H1 (cell line): ENCODE measurements at regions not wholly inside any gene's neighbourhood (a gene's known extent, or its start where the extent isn't known, plus 50 kb on each side); places are given as distances from the start of the nearest gene placed in this dataset.

Experiments used
- CTCF ChIA-PET: fragments of 300-600 bp; sonication (Branson Sonifier 250); formaldehyde crosslinking; loops from one replicate; lab custom pipeline; 2021; ENCODE audit not compliant: partially characterized antibody; lab: Charles Lee
- POLR2A ChIA-PET: fragments of 300-600 bp; sonication (Branson Sonifier 250); formaldehyde crosslinking; loops from one replicate; lab custom pipeline; 2021; ENCODE audit warnings: inconsistent platforms; ENCODE audit not compliant: partially characterized antibody; lab: Charles Lee
- DNase-seq, 2 experiments: peaks; one replicate each; pipeline versions ENCODE4 v3.0.0 to v3.0.0-alpha.2; 2010 to 2022; ENCODE audit warnings: low spot score in 2 of 2, low read depth in 1 of 2, mixed read lengths in 1 of 2
- FAIRE-seq: peaks from 2 replicates; lab custom pipeline; 2011; peaks lifted over from hg19 to GRCh38; lab: Jason Lieb, UNC
- H2AFZ ChIP-seq: 2 replicates; pipeline ENCODE4 v1.8.1; 2012; ENCODE audit warnings: low read length, inconsistent platforms
- H2AK5ac ChIP-seq: 2 replicates; pipeline ENCODE4 v1.6.1; 2013; ENCODE audit warnings: low read depth, low read length
- H2BK120ac ChIP-seq: replicated peaks from 2 replicates; pipeline ENCODE3; 2013; ENCODE audit warnings: low read depth, low read length, inconsistent platforms
- H2BK12ac ChIP-seq: 2 replicates; pipeline ENCODE4 v1.6.1; 2013; ENCODE audit warnings: low read depth, low read length
- H2BK15ac ChIP-seq: 2 replicates; pipeline ENCODE4 v1.6.1; 2013; ENCODE audit warnings: low read length
- H2BK20ac ChIP-seq: 2 replicates; pipeline ENCODE4 v1.6.1; 2013; ENCODE audit warnings: low read length
- H2BK5ac ChIP-seq: 2 replicates; pipeline ENCODE4 v1.6.1; 2013; ENCODE audit warnings: low read depth, low read length
- H3K14ac ChIP-seq: 2 replicates; pipeline ENCODE4 v1.6.1; 2013; ENCODE audit warnings: inconsistent platforms; ENCODE audit not compliant: insufficient read length
- H3K18ac ChIP-seq: 2 replicates; pipeline ENCODE4 v1.6.1; 2013; ENCODE audit warnings: low read length; ENCODE audit errors: extremely low read depth
- H3K23ac ChIP-seq: 2 replicates; pipeline ENCODE4 v1.6.1; 2013; ENCODE audit warnings: inconsistent platforms; ENCODE audit not compliant: insufficient read length
- H3K23me2 ChIP-seq: 2 replicates; pipeline ENCODE4 v1.6.1; 2013; ENCODE audit warnings: low read depth, low read length
- H3K27ac ChIP-seq: 2 replicates; pipeline ENCODE4 v1.6.1; 2011; ENCODE audit warnings: low read depth, low read length, inconsistent platforms
- H3K27me3 ChIP-seq, 4 experiments: replicated peaks in 1 of 4; 1 replicate in 1 of 4; 2 replicates in 3 of 4; pipeline versions ENCODE4 v1.6.1 to v1.8.1; 2011 to 2013; ENCODE audit warnings: low read length in 3 of 4, mild to moderate bottlenecking in 3 of 4, inconsistent platforms in 2 of 4, mixed read lengths in 2 of 4, moderate library complexity in 1 of 4; ENCODE audit not compliant: control insufficient read depth in 3 of 4, insufficient read depth in 3 of 4; ENCODE audit errors: extremely low read depth in 1 of 4
- H3K36me3 ChIP-seq, 4 experiments: 2 replicates each; pipeline versions ENCODE4 v1.6.1 to v1.8.1; 2011 to 2013; ENCODE audit warnings: mild to moderate bottlenecking in 4 of 4, low read length in 3 of 4, moderate library complexity in 2 of 4, control low read depth in 1 of 4, inconsistent platforms in 1 of 4; ENCODE audit not compliant: insufficient read depth in 4 of 4, control insufficient read depth in 2 of 4
- H3K4ac ChIP-seq: replicated peaks from 2 replicates; pipeline ENCODE3; 2013; ENCODE audit warnings: low read length, low read depth, mixed read lengths, inconsistent platforms; ENCODE audit not compliant: insufficient read length
- H3K4me1 ChIP-seq, 4 experiments: replicated peaks in 1 of 4; 1 replicate in 1 of 4; 2 replicates in 3 of 4; pipeline versions ENCODE4 v1.6.1 to v1.8.1; 2011 to 2013; ENCODE audit warnings: low read length in 3 of 4, inconsistent platforms in 2 of 4, mixed read lengths in 1 of 4; ENCODE audit not compliant: insufficient read depth in 4 of 4, control insufficient read depth in 3 of 4
- H3K4me2 ChIP-seq, 2 experiments: 2 replicates each; pipeline versions ENCODE4 v1.6.1 to v1.8.1; 2011 to 2013; ENCODE audit warnings: low read depth in 2 of 2, low read length in 2 of 2, control low read depth in 1 of 2, inconsistent platforms in 1 of 2, mild to moderate bottlenecking in 1 of 2; ENCODE audit not compliant: insufficient read depth in 1 of 2
- H3K4me3 ChIP-seq, 4 experiments: fragments of 200-600, 300-600 bp in 1 of 4; sonication (generic), shearing (Covaris generic), sonication (Bioruptor Twin) in 1 of 4; 2 replicates each; pipeline versions ENCODE4 v1.5.1 to v1.8.1; 2011 to 2016; ENCODE audit warnings: low read length in 4 of 4, low read depth in 3 of 4, control low read depth in 2 of 4, inconsistent platforms in 2 of 4, mild to moderate bottlenecking in 2 of 4, mixed read lengths in 1 of 4, moderate library complexity in 1 of 4; ENCODE audit not compliant: insufficient read depth in 2 of 4; ENCODE audit errors: extremely low read depth in 1 of 4
- H3K56ac ChIP-seq: replicated peaks from 2 replicates; pipeline ENCODE3; 2013; ENCODE audit warnings: low read depth, mild to moderate bottlenecking, mixed read lengths, low read length, inconsistent platforms; ENCODE audit not compliant: insufficient read length
- H3K79me1 ChIP-seq: 2 replicates; pipeline ENCODE4 v1.6.1; 2013; ENCODE audit warnings: low read depth, low read length, control low read depth
- H3K79me2 ChIP-seq, 2 experiments: 2 replicates each; pipeline versions ENCODE4 v1.6.1 to v1.8.1; 2012 to 2013; ENCODE audit warnings: low read length in 2 of 2, mild to moderate bottlenecking in 2 of 2, inconsistent platforms in 1 of 2; ENCODE audit not compliant: insufficient read depth in 2 of 2, control insufficient read depth in 1 of 2
- H3K9ac ChIP-seq, 4 experiments: replicated peaks in 1 of 4; 1 replicate in 1 of 4; 2 replicates in 3 of 4; pipeline versions ENCODE4 v1.6.1 to v1.8.1; 2011 to 2013; ENCODE audit warnings: low read depth in 3 of 4, low read length in 3 of 4, control low read depth in 2 of 4, mild to moderate bottlenecking in 2 of 4, moderate library complexity in 2 of 4, inconsistent platforms in 1 of 4; ENCODE audit errors: extremely low read depth in 1 of 4
- H3K9me3 ChIP-seq, 2 experiments: 2 replicates each; pipeline versions ENCODE4 v1.6.1 to v1.8.1; 2012 to 2013; ENCODE audit warnings: mild to moderate bottlenecking in 2 of 2, moderate library complexity in 2 of 2, control low read depth in 1 of 2, inconsistent platforms in 1 of 2, low read depth in 1 of 2, low read length in 1 of 2, mixed read lengths in 1 of 2; ENCODE audit not compliant: insufficient read depth in 2 of 2
- H4K20me1 ChIP-seq, 2 experiments: replicated peaks in 1 of 2; 2 replicates each; pipeline versions ENCODE3 to v1.8.1; 2011 to 2013; ENCODE audit warnings: inconsistent platforms in 2 of 2, low read length in 2 of 2, mild to moderate bottlenecking in 1 of 2; ENCODE audit not compliant: insufficient read depth in 2 of 2, control insufficient read depth in 1 of 2
- H4K5ac ChIP-seq: 2 replicates; pipeline ENCODE4 v1.6.1; 2013; ENCODE audit warnings: low read length, low read depth, mixed read lengths, inconsistent platforms; ENCODE audit not compliant: insufficient read length
- H4K8ac ChIP-seq: 2 replicates; pipeline ENCODE4 v1.8.0; 2013; ENCODE audit warnings: mild to moderate bottlenecking, moderate library complexity, low read length, inconsistent platforms; ENCODE audit not compliant: insufficient read depth; ENCODE audit errors: extremely low read depth
- H4K91ac ChIP-seq: replicated peaks from 2 replicates; pipeline ENCODE3; 2013; ENCODE audit warnings: low read length, mixed read lengths, inconsistent platforms; ENCODE audit not compliant: insufficient read length
- KDM5A ChIP-seq: fragments of 200-600 bp; IDR thresholded peaks from 2 replicates; pipeline ENCODE4 v1.7.1; 2012; ENCODE audit warnings: mild to moderate bottlenecking, low read length, inconsistent platforms, mixed read lengths
- MAFK ChIP-seq: IDR thresholded peaks from 2 replicates; pipeline ENCODE4 v1.6.1; 2012; ENCODE audit warnings: low read depth, mild to moderate bottlenecking, improper control_type of control experiment, low read length
- NANOG ChIP-seq: IDR thresholded peaks from 2 replicates; pipeline ENCODE4 v1.6.1; 2011; ENCODE audit warnings: low read length, low read depth, mild to moderate bottlenecking, inconsistent platforms; ENCODE audit not compliant: insufficient read depth, poor library complexity, severe bottlenecking
- RAD21 ChIP-seq, 2 experiments: IDR thresholded peaks in 1 of 2; conservative IDR thresholded peaks in 1 of 2; 2 replicates each; pipeline ENCODE4 v1.6.1; 2011; ENCODE audit warnings: low read depth in 2 of 2, low read length in 2 of 2, improper control_type of control experiment in 1 of 2, inconsistent platforms in 1 of 2, mild to moderate bottlenecking in 1 of 2, moderate library complexity in 1 of 2
- SIX5 ChIP-seq: IDR thresholded peaks from 2 replicates; pipeline ENCODE4 v1.6.1; 2011; ENCODE audit warnings: mild to moderate bottlenecking, low read depth, low read length
- TAF1 ChIP-seq: IDR thresholded peaks from 2 replicates; pipeline ENCODE4 v1.6.1; 2011; ENCODE audit warnings: mild to moderate bottlenecking, low read depth, low read length
- TAF7 ChIP-seq: optimal IDR thresholded peaks from 2 replicates; pipeline ENCODE3; 2011; ENCODE audit warnings: low read depth, mild to moderate bottlenecking, inconsistent platforms, low read length, moderate library complexity, borderline replicate concordance
- YY1 ChIP-seq: IDR thresholded peaks from 2 replicates; pipeline ENCODE4 v1.6.1; 2011; ENCODE audit warnings: low read depth, mild to moderate bottlenecking, low read length
- WGBS, 2 experiments: shearing (Covaris generic) in 1 of 2; methylation state at CpG; one replicate each; pipeline versions ENCODE4 v1.1.6 to v1.1.7; 2013 to 2015; ENCODE audit warnings: low lambda C conversion rate in 2 of 2, mixed read lengths in 2 of 2, inconsistent platforms in 1 of 2, low coverage in 1 of 2, missing lambda C conversion rate in 1 of 2; ENCODE audit not compliant: insufficient replicate concordance in 2 of 2, insufficient coverage in 1 of 2, insufficient read length in 1 of 2; ENCODE audit errors: extremely low coverage in 1 of 2, missing lambda C conversion rate in 1 of 2; 5-methylcytosine and 5-hydroxymethylcytosine counted together

GRCh38 chr2:12061286-12062052 is 315.0 kb downstream of the LPIN1 start:
- Histone ChIP-seq H3K79me1 (no peaks in the 10 kb centered on the region), H4K20me1 (no peaks in the 10 kb centered on the region), H3K4ac (no peak overlapping the region), H2AFZ (no peak overlapping the region), H3K27me3 (no peaks in the 10 kb centered on the region), H3K56ac (no peak overlapping the region), H3K23me2 (no peaks in the 10 kb centered on the region), H2AK5ac (no peak overlapping the region), H4K91ac (no peak overlapping the region), H3K27ac (no peak overlapping the region), H3K4me3 (no peak overlapping the region), H3K36me3 (no peaks in the 10 kb centered on the region), H3K14ac (no peak overlapping the region), H3K18ac (no peak overlapping the region), H2BK20ac (no peak overlapping the region), H3K9ac (no peak overlapping the region), H3K4me2 (no peak overlapping the region), H3K4me1 (peaks cover 0 to 4% (median 1%) of the 10 kb centered on the region in 4 experiments; a peak in 3 of 7 replicates), H3K9me3 (no peaks in the 10 kb centered on the region), H2BK5ac (no peak overlapping the region), H2BK15ac (no peak overlapping the region), H2BK12ac (no peak overlapping the region), H4K5ac (no peak overlapping the region), H4K8ac (no peak overlapping the region), H3K79me2 (no peaks in the 10 kb centered on the region), H3K23ac (no peak overlapping the region), H2BK120ac (no peak overlapping the region)
- TF ChIP-seq TAF7 (no peak), MAFK (no peak), TAF1 (no peak), RAD21 (IDR thresholded peaks at IDR 0.05 in 1 of 2, conservative IDR thresholded peaks at IDR 0.05 in 1 of 2; ENCODE audit: low read depth in 2 of 2, low read length in 2 of 2) (no peak), KDM5A (no peak), YY1 (no peak), NANOG (no peak), SIX5 (no peak)
- WGBS, 2 experiments = 95% methylated on average over 3 of the region's 3 CpGs; no CpG with 5 or more reads in 1 of the 2 experiments
- DNase-seq (no peak), FAIRE-seq (no peak)
- CTCF ChIA-PET = interaction anchor here (0.6 to 2.0 kb wide), 2 partner anchors 8 to 13 kb away, joined by 3 to 6 read pairs; no protein-coding TSS in a partner anchor
- POLR2A ChIA-PET = no interaction called here
